ENCODE measurements at regions not wholly inside any gene's neighbourhood (a gene's known extent, or its start where the extent isn't known, plus 50 kb on each side); places are given as distances from the start of the nearest gene placed in this dataset.

DNA sequence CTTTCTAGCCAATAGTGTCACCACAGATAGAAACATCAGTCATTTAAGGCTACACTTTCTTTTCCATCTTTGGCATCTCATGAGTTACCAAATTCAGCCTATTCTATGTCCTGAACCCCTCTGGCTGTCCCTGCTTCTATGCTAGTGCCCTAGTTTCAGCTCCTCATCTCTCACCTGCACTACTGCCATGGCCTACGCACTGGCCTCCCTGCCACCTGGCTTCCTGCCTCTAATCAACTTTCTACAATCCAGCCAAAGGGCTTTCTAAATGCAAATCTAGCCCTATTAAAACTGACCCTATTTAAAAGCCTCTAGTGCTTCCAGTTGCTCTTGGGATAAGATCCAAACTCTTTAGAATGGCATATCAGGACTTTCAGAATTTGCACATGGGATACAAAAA, 482.9 kb downstream of the TMEM38B start:
- TF ChIP-seq, protein P1, sequence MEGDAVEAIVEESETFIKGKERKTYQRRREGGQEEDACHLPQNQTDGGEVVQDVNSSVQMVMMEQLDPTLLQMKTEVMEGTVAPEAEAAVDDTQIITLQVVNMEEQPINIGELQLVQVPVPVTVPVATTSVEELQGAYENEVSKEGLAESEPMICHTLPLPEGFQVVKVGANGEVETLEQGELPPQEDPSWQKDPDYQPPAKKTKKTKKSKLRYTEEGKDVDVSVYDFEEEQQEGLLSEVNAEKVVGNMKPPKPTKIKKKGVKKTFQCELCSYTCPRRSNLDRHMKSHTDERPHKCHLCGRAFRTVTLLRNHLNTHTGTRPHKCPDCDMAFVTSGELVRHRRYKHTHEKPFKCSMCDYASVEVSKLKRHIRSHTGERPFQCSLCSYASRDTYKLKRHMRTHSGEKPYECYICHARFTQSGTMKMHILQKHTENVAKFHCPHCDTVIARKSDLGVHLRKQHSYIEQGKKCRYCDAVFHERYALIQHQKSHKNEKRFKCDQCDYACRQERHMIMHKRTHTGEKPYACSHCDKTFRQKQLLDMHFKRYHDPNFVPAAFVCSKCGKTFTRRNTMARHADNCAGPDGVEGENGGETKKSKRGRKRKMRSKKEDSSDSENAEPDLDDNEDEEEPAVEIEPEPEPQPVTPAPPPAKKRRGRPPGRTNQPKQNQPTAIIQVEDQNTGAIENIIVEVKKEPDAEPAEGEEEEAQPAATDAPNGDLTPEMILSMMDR (conservative IDR thresholded peaks at IDR 0.05; ENCODE audit: low read length), result no peak
- TF ChIP-seq EZH2phosphoT487 (IDR thresholded peaks at IDR 0.05; ENCODE audit: borderline replicate concordance), result no peak

Data from Loucy (cell line).